SK-N-SH (cell line): ENCODE measurements at regions not wholly inside any gene's neighbourhood (a gene's known extent, or its start where the extent isn't known, plus 50 kb on each side); places are given as distances from the start of the nearest gene placed in this dataset.

ENCODE experiments used
- CTCF ChIA-PET: fragments of 300-600, 350-600 bp; formaldehyde crosslinking; extraction: SDS; loops from one replicate; lab custom pipeline; 2021; lab: Yijun Ruan, JAX
- POLR2A ChIA-PET: fragments of 350-600 bp; sonication (Branson Sonifier 250); formaldehyde crosslinking; extraction: SDS; loops from one replicate; lab custom pipeline; 2020; ENCODE audit warnings: antibody characterized with exemption, inconsistent platforms; lab: Yijun Ruan, JAX
- DNase-seq: peaks from one replicate; pipeline ENCODE4 v3.0.0; 2012
- H2AFZ ChIP-seq: fragments of 200-600 bp; sonication (generic); 2 replicates; pipeline ENCODE4 v1.8.1; 2016; ENCODE audit warnings: antibody characterized with exemption, mild to moderate bottlenecking, low read depth
- H3F3A ChIP-seq: fragments of 200-600 bp; sonication (generic); replicated peaks from 2 replicates; pipeline ENCODE3; 2016; ENCODE audit warnings: antibody characterized with exemption, mild to moderate bottlenecking; ENCODE audit not compliant: insufficient read depth
- H3K27ac ChIP-seq, 2 experiments: fragments of 200-500 bp in 1 of 2; fragments of 200-600 bp in 1 of 2; sonication (Bioruptor generic) in 1 of 2; sonication (generic), shearing (Covaris generic) in 1 of 2; 2 replicates each; pipeline versions ENCODE4 v1.5.1 to v1.6.1; 2014 to 2016; ENCODE audit warnings: low read depth in 2 of 2, inconsistent platforms in 1 of 2, low read length in 1 of 2, mild to moderate bottlenecking in 1 of 2, mixed read lengths in 1 of 2
- H3K27me3 ChIP-seq: fragments of 200-600 bp; sonication (generic), shearing (Covaris generic); 2 replicates; pipeline ENCODE4 v1.6.1; 2016; ENCODE audit warnings: mixed run types; ENCODE audit not compliant: insufficient read depth
- H3K36me3 ChIP-seq, 2 experiments: fragments of 200-500 bp in 1 of 2; fragments of 200-600 bp in 1 of 2; sonication (Bioruptor generic) in 1 of 2; sonication (generic) in 1 of 2; replicated peaks in 1 of 2; 2 replicates each; pipeline versions ENCODE3 to v1.5.1; 2014 to 2016; ENCODE audit warnings: low read length in 1 of 2, mild to moderate bottlenecking in 1 of 2; ENCODE audit not compliant: insufficient read depth in 2 of 2, control insufficient read depth in 1 of 2
- H3K4me1 ChIP-seq, 2 experiments: fragments of 200-500 bp in 1 of 2; fragments of 200-600 bp in 1 of 2; sonication (Bioruptor generic) in 1 of 2; sonication (generic), shearing (Covaris generic) in 1 of 2; 2 replicates each; pipeline versions ENCODE4 v1.5.1 to v1.6.1; 2014 to 2016; ENCODE audit warnings: low read depth in 1 of 2, low read length in 1 of 2, mixed run types in 1 of 2; ENCODE audit not compliant: insufficient read depth in 2 of 2, control insufficient read depth in 1 of 2
- H3K4me2 ChIP-seq: fragments of 200-600 bp; sonication (generic), shearing (Covaris generic); 2 replicates; pipeline ENCODE4 v1.6.1; 2017; ENCODE audit warnings: mixed run types
- H3K4me3 ChIP-seq, 2 experiments: fragments of 200-500 bp in 1 of 2; fragments of 200-600 bp in 1 of 2; sonication (Bioruptor generic) in 1 of 2; sonication (generic), shearing (Covaris generic) in 1 of 2; 2 replicates each; pipeline versions ENCODE4 v1.5.1 to v1.8.1; 2014 to 2016; ENCODE audit warnings: low read depth in 2 of 2, inconsistent platforms in 1 of 2, low read length in 1 of 2, mild to moderate bottlenecking in 1 of 2, mixed read lengths in 1 of 2, moderate library complexity in 1 of 2
- H3K79me2 ChIP-seq: fragments of 200-600 bp; sonication (generic); 2 replicates; pipeline ENCODE4 v1.8.1; 2017; ENCODE audit warnings: mild to moderate bottlenecking; ENCODE audit not compliant: insufficient read depth
- H3K9ac ChIP-seq: fragments of 200-600 bp; sonication (generic); 2 replicates; pipeline ENCODE4 v1.6.1; 2017; ENCODE audit warnings: mixed run types
- H3K9me2 ChIP-seq: fragments of 200-600 bp; sonication (generic); 2 replicates; pipeline ENCODE4 v1.6.1; 2017; ENCODE audit warnings: mixed run types
- H3K9me3 ChIP-seq: fragments of 200-600 bp; sonication (generic); 2 replicates; pipeline ENCODE4 v1.6.1; 2017; ENCODE audit warnings: mixed run types, mild to moderate bottlenecking, moderate library complexity
- H4K20me1 ChIP-seq: fragments of 200-600 bp; sonication (generic); 2 replicates; pipeline ENCODE4 v1.6.1; 2017; ENCODE audit warnings: mild to moderate bottlenecking, mixed run types; ENCODE audit not compliant: insufficient read depth
- CHD2 ChIP-seq: fragments of 150-350 bp; IDR thresholded peaks from 2 replicates; pipeline ENCODE4 v1.6.1; 2018; ENCODE audit warnings: low read length; ENCODE audit not compliant: partially characterized antibody
- ELF1 ChIP-seq: IDR thresholded peaks from 2 replicates; pipeline ENCODE4 v1.4.0; 2012
- FOSL2 ChIP-seq: IDR thresholded peaks from 2 replicates; pipeline ENCODE4 v1.4.0; 2012; ENCODE audit warnings: low read depth, mild to moderate bottlenecking, moderate library complexity, borderline replicate concordance
- FOXJ3 ChIP-seq: sonication (generic); formaldehyde crosslinking; IDR thresholded peaks from 2 replicates; pipeline ENCODE4 v1.5.1; 2020; ENCODE audit warnings: mild to moderate bottlenecking, missing genetic modification reagents
- GABPA ChIP-seq: IDR thresholded peaks from 2 replicates; pipeline ENCODE4 v1.4.0; 2012; ENCODE audit warnings: low read depth, mild to moderate bottlenecking
- IRF3 ChIP-seq: fragments of 150-350 bp; IDR thresholded peaks from 2 replicates; pipeline ENCODE4 v1.6.1; 2016; ENCODE audit warnings: mild to moderate bottlenecking, low read depth, low read length
- MAX ChIP-seq: IDR thresholded peaks from 2 replicates; pipeline ENCODE4 v1.4.0; 2012; ENCODE audit warnings: low read depth
- MXI1 ChIP-seq: IDR thresholded peaks from 2 replicates; pipeline ENCODE4 v1.6.1; 2012; ENCODE audit warnings: mild to moderate bottlenecking, low read depth, low read length, improper control_type of control experiment
- NRF1 ChIP-seq: IDR thresholded peaks from 2 replicates; pipeline ENCODE4 v1.6.1; 2012; ENCODE audit warnings: low read depth, mild to moderate bottlenecking, low read length
- PBX3 ChIP-seq: IDR thresholded peaks from 2 replicates; pipeline ENCODE4; 2012
- POLR2AphosphoS5 ChIP-seq: IDR thresholded peaks from 2 replicates; pipeline ENCODE4 v1.6.1; 2012; ENCODE audit warnings: low read depth, low read length
- RAD21 ChIP-seq: IDR thresholded peaks from 2 replicates; pipeline ENCODE4 v1.6.1; 2012; ENCODE audit warnings: mild to moderate bottlenecking, low read length
- RCOR1 ChIP-seq: fragments of 150-350 bp; IDR thresholded peaks from 2 replicates; pipeline ENCODE4 v1.6.1; 2017; ENCODE audit warnings: antibody characterized with exemption, low read length
- REST ChIP-seq: IDR thresholded peaks from 2 replicates; pipeline ENCODE4 v1.6.1; 2012; ENCODE audit warnings: mild to moderate bottlenecking, low read depth, low read length, moderate library complexity
- RFX5 ChIP-seq: IDR thresholded peaks from 2 replicates; pipeline ENCODE4 v1.6.1; 2012; ENCODE audit warnings: mild to moderate bottlenecking, improper control_type of control experiment, low read length
- SMC3 ChIP-seq: IDR thresholded peaks from 2 replicates; pipeline ENCODE4 v1.6.1; 2012; ENCODE audit warnings: low read depth, low read length, improper control_type of control experiment
- TCF12 ChIP-seq: IDR thresholded peaks from 2 replicates; pipeline ENCODE4 v1.4.0; 2012
- TEAD4 ChIP-seq: IDR thresholded peaks from 2 replicates; pipeline ENCODE4 v1.4.0; 2012; ENCODE audit warnings: mild to moderate bottlenecking, borderline replicate concordance; ENCODE audit not compliant: insufficient read depth
- USF2 ChIP-seq: fragments of 150-350 bp; IDR thresholded peaks from 2 replicates; pipeline ENCODE4 v1.6.1; 2017; ENCODE audit warnings: antibody characterized with exemption, low read length, low read depth, borderline replicate concordance
- ZBTB33 ChIP-seq: IDR thresholded peaks from 2 replicates; pipeline ENCODE4 v1.4.0; 2012; ENCODE audit warnings: low read depth, borderline replicate concordance
- WGBS: methylation state at CpG from one replicate; pipeline ENCODE4 v1.1.6; 2017; ENCODE audit warnings: low lambda C conversion rate; 5-methylcytosine and 5-hydroxymethylcytosine counted together

- no peaks in the 10 kb centered on the region for H3F3A ChIP-seq
- H3K79me2 ChIP-seq = no peaks in the 10 kb centered on the region
- no peak overlapping the region for H2AFZ ChIP-seq
- H3K9ac ChIP-seq = no peak overlapping the region
- ChIA-PET CTCF (interaction anchor here (1.4 kb wide), 1 partner anchor 13 kb away, joined by 4 read pairs; no protein-coding TSS in a partner anchor), POLR2A (no interaction called here)
- TF ChIP-seq REST = no peak
- TF ChIP-seq TCF12 = no peak
- no peak for TF ChIP-seq TEAD4
- TF ChIP-seq MAX = no peak
- TF ChIP-seq PBX3 = no peak
- TF ChIP-seq ZBTB33 = no peak
- TF ChIP-seq POLR2AphosphoS5 = no peak
- no peak for TF ChIP-seq IRF3
- TF ChIP-seq FOSL2 = no peak
- no peak for TF ChIP-seq RAD21
- no peak for TF ChIP-seq CHD2
- no peak for TF ChIP-seq SMC3
- TF ChIP-seq GABPA = no peak
- no peak for TF ChIP-seq ELF1
- no peak for TF ChIP-seq RFX5
- TF ChIP-seq USF2 = no peak
- no peak for TF ChIP-seq NRF1
- TF ChIP-seq RCOR1 = no peak
- no peak for TF ChIP-seq MXI1
- TF ChIP-seq FOXJ3 = no peak
- no peaks in the 10 kb centered on the region for H3K36me3 ChIP-seq
- H3K4me2 ChIP-seq = no peak overlapping the region
- H3K4me3 ChIP-seq = no peak overlapping the region
- DNase-seq = no peak
- no peaks in the 10 kb centered on the region for H3K9me3 ChIP-seq
- H4K20me1 ChIP-seq = no peaks in the 10 kb centered on the region
- H3K4me1 ChIP-seq = 0 out of 4 replicates have a peak, but pooled peaks cover 0 to 5% of the 10 kb centered on the region in 2 experiments
- 9% methylated on average over 12 of the region's 12 CpGs for WGBS
- no peak overlapping the region for H3K27ac ChIP-seq
- H3K27me3 ChIP-seq = no peaks in the 10 kb centered on the region; the same call in 1 of the 2 replicates
- H3K9me2 ChIP-seq = no peaks in the 10 kb centered on the region
These were observed 397.4 kb upstream of the OR4E1 start for GRCh38 chr14:22071006-22071405.
